A673 (cell line): ENCODE measurements at regions not wholly inside any gene's neighbourhood (a gene's known extent, or its start where the extent isn't known, plus 50 kb on each side); places are given as distances from the start of the nearest gene placed in this dataset.

Source experiments
- EZH2 ChIP-seq: fragments of 200-600 bp; sonication (generic); IDR thresholded peaks from 2 replicates; pipeline ENCODE4 v1.6.1; 2017; ENCODE audit warnings: borderline replicate concordance, low read depth, mild to moderate bottlenecking, mixed read lengths, antibody characterized with exemption, low read length; ENCODE audit not compliant: poor library complexity, severe bottlenecking
- TF ChIP-seq, protein P1 (sequence below): fragments of 300-800, 200-600 bp; sonication (generic); conservative IDR thresholded peaks from 2 replicates; pipeline ENCODE4 v1.5.1; 2017; ENCODE audit warnings: low read depth, mild to moderate bottlenecking, antibody characterized with exemption, low read length, moderate library complexity, mixed read lengths

- TF ChIP-seq, protein P1, sequence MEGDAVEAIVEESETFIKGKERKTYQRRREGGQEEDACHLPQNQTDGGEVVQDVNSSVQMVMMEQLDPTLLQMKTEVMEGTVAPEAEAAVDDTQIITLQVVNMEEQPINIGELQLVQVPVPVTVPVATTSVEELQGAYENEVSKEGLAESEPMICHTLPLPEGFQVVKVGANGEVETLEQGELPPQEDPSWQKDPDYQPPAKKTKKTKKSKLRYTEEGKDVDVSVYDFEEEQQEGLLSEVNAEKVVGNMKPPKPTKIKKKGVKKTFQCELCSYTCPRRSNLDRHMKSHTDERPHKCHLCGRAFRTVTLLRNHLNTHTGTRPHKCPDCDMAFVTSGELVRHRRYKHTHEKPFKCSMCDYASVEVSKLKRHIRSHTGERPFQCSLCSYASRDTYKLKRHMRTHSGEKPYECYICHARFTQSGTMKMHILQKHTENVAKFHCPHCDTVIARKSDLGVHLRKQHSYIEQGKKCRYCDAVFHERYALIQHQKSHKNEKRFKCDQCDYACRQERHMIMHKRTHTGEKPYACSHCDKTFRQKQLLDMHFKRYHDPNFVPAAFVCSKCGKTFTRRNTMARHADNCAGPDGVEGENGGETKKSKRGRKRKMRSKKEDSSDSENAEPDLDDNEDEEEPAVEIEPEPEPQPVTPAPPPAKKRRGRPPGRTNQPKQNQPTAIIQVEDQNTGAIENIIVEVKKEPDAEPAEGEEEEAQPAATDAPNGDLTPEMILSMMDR = no peak
- no peak for TF ChIP-seq EZH2
These were observed 106.7 kb upstream of the MBL2 start for GRCh38 chr10:52879091-52879807.
